ENCODE measurements at regions not wholly inside any gene's neighbourhood (a gene's known extent, or its start where the extent isn't known, plus 50 kb on each side); places are given as distances from the start of the nearest gene placed in this dataset.
"Not testable (repeated sequence)": the region's sequence is repeated elsewhere in the genome, so short reads cannot be mapped to it uniquely, and the experiment has no call there.

GRCh38 chr2:31735716-31736115 is 155.0 kb upstream of the SRD5A2 start:
- DNase-seq: no peak

DNA sequence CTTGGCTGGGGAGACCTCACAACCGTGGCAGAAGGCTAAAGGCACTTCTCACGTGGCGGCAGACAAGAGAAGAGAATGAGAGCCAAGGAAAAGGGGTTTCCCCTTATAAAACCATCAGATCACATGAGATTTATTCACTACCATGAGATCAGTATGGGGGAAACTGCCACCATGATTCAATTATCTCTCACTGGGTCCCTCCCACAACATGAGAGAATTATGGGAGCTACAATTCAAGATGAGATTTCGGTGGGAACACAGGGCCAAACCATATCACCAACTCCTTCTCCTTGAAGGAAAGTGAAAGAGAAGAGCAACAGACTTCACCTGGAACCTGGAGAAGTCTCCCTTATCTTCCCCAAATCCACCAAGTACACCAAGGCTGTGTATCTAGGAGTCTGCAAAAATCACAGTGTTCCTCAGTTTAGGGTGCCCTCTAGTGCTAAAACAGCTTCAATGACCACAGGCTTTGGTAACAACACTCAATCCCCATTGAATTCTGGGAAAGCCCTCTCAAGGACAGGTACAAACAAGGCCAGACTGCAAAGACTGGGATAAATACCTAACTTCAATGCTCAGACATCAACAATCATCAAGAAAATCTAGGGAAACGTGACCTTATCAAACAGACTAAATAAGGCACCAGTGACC is 148.8 kb upstream of the SRD5A2 start:
- DNase-seq: peak; percentile 1 to 62

DNA sequence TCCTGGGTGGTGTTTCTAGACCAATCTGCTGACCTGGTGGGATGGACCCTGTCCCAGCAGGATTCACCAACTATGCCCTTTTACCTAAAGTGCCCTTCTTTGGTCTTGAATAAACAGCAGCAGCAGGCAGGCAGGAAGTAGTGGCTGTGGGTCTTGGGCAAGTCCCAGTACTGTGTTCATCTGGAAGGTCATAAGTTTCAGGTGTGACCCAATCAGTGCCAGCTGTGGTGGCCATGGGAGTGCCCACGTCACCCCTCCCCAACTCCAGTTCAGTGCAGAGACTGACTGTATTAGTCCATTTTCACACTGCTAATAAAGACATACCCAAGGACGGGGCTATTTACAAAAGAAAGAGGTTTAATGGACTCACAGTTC is 148.3 kb upstream of the SRD5A2 start:
- DNase-seq: no peak

DNA sequence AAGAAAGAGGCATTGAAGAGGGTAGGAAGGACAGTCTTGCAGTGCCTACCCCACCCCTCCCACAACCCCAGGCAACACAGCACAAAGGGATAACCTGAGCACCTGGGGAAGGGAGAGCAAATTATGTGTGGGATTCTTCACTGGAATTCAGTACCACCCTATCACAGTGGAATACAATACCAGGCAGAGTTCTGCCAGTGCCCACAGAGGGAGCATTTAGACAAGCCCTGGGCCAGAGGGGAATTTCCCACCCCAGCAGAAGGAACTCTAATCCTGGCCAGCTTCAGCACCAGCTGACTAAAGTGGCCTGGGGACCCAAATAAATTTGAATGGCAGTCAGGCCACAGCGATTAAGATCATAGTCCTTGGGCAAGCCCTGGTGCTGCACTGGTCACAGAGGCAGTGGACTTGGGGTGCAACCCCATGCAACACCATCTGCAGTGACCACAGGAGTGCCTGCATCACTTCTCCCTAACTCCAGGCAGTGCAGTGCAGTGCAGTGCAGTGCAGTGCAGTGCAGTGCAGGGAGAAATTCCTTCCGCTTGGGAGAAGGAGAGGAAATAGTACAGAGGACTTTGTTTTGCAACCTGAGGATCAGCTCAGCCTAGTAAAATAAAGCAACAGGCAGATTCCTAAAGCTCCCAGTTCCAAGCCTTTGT is 147.8 kb upstream of the SRD5A2 start:
- no peak for DNase-seq

GRCh38 chr2:31726457-31726856 is 145.7 kb upstream of the SRD5A2 start:
- DNase-seq: no peak

- no peak for DNase-seq
These were observed 144.7 kb upstream of the SRD5A2 start for GRCh38 chr2:31725444-31725843.

GRCh38 chr2:31711737-31712136 is 131.0 kb upstream of the SRD5A2 start:
- no peak for DNase-seq

DNA sequence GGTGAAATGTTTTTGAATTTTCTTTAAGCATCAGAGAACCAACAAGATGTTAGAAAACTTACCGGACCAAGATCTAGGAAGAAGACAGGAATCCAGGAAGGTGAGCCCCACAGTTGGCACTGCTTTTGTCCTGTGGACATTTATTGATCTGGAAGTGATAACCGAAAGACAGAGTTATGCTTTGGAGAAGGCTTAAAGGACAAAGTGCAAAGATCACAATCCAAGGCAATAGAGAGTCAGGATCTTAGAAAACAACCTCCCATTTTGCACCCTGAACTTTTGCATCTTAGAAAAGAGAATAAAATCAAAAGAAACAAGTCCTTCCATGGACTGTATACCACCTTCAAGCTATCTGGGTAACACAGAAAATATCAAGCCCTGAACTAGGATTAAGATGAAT is 129.4 kb upstream of the SRD5A2 start:
- DNase-seq: no peak

GRCh38 chr2:31707992-31708391 is 127.3 kb upstream of the SRD5A2 start:
- no peak for DNase-seq

- DNase-seq: no peak
These were observed 123.9 kb upstream of the SRD5A2 start for GRCh38 chr2:31704561-31705212.

DNA sequence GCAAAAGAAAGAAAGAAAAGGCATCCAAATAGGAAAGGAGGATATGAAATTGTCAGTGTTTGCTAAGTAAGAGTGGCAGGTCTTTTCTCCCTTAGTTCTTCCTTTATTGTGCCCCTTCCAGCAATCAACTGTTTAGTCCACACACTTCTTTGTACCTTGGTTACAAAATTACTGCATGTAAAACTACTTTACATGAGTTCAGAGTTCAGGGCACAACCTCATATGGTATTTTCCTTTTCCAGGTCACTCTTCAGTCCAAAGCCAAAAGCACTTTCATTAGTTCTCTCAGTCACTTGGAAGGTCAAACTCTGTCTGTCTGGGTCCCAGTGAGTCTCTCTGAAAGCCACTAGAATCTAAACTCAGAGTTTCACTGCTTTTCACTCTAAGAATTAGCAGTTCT is 122.5 kb upstream of the SRD5A2 start:
- no peak for DNase-seq

DNA sequence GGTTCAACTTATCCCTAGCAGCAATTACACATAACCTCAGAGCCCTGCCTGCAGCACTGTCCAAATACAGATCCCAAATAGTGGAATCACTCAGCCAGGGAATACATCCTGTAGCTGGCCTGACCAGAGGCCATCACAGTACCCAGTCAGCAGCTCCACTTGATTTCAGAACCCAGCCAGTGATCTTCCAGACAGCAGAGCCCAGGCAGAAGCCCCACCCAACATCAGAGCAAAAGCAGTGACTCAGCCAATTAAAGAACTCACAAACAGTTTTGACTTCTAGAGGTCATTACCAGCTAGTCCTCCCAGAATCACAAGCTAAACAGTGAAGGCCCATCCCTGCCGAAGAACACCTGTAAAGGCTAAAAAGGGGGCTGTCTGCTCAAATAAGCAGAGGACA is 118.0 kb upstream of the SRD5A2 start:
- no peak for DNase-seq

DNA sequence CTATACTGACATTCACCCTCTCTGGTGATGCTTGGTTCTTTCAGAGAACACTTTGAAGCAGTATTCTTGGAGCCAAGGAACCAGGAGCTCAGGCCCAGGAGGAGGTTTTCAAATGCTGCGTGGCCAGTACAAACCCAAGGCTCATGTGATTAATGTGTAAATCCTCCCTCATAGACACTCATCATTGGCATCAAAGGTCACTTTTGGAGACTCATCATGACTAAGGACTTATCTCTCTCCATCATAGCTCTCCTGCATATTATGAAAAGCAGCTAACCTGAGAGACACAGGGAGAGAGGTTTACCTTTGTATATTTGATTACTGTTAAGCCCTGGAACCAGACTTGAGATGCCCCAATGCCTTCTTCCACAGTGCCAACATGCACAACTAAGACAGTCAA is 115.3 kb upstream of the SRD5A2 start:
- no peak for DNase-seq

- DNase-seq: peak in 1 of 2 experiments; percentile 25
These were observed 113.7 kb upstream of the SRD5A2 start for GRCh38 chr2:31694444-31694843.

- no peak for DNase-seq
These were observed 113.1 kb upstream of the SRD5A2 start for GRCh38 chr2:31693882-31694281.

DNA sequence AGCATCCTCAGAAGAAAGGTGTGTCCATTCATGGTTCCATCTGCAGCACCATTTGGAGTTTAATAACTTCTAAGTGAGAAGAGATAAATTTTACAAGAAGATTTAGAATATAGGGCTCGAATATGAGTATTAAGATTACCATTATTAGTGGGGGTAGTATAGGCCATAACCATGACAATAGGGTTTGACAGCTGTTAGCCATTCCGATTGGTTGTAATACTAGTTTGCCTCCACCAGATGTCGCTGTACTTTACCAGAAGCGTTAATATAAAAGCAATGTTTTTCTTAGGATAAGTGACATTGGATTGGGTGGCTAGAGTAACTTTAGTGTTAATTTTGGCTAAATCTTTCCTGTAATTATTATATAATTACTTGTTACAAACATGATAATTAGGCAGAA is 107.5 kb upstream of the SRD5A2 start:
- no peak for DNase-seq

- DNase-seq: not testable (repeated sequence)
These were observed 102.8 kb upstream of the SRD5A2 start for GRCh38 chr2:31683506-31683905.

GRCh38 chr2:31675485-31675901 is 94.8 kb upstream of the SRD5A2 start:
- DNase-seq: peak; percentile 37 to 62

GRCh38 chr2:31674446-31674845 is 93.7 kb upstream of the SRD5A2 start:
- no peak for DNase-seq

GRCh38 chr2:31666878-31667277 is 86.1 kb upstream of the SRD5A2 start:
- DNase-seq: no peak

- no peak for DNase-seq
These were observed 84.4 kb upstream of the SRD5A2 start for GRCh38 chr2:31664949-31665724.

GRCh38 chr2:31660812-31661335 is 80.1 kb upstream of the SRD5A2 start:
- DNase-seq: no peak

DNA sequence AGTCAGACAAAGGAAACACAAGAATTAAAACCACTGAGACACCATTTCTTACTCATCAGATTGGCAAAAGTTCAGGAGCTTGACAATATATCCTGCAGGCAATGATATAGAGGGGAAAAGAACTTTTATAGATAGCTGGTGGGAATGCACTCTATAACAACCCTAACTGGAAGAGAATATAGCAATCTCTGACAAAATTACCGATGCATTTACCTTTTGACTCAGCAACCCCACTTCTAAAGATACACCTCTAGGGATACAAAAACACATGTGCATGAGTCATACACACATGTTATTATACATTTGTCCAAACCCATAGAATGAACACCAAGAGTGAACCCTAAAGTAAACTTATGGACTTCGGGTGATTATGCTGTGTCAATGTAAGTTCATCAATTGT is 79.4 kb upstream of the SRD5A2 start:
- no peak for DNase-seq

Data from NCI-H524 (cell line).